ENCODE measurements at regions not wholly inside any gene's neighbourhood (a gene's known extent, or its start where the extent isn't known, plus 50 kb on each side); places are given as distances from the start of the nearest gene placed in this dataset.

GRCh38 chr16:48084826-48085225, 71.0 kb downstream of the ABCC12 start:
- no peaks in the 10 kb centered on the region for H4K20me1 ChIP-seq (ENCODE audit: insufficient read depth, low read length)
- no peak for TF ChIP-seq CTCF (IDR thresholded peaks at IDR 0.05; ENCODE audit: low read length)
- TF ChIP-seq EZH2 (IDR thresholded peaks at IDR 0.05; ENCODE audit: borderline replicate concordance, low read length), result no peak
- no peak overlapping the region for H3K4me3 ChIP-seq (ENCODE audit: low read depth, low read length, poor library complexity, severe bottlenecking)
- no peaks in the 10 kb centered on the region for H3K79me2 ChIP-seq (ENCODE audit: insufficient read depth, low read length)
- no peaks in the 10 kb centered on the region for H3F3A ChIP-seq (ENCODE audit: insufficient read depth, low read length)
- no peak overlapping the region for H3K9ac ChIP-seq (ENCODE audit: low read length)
- no peaks in the 10 kb centered on the region for H3K4me1 ChIP-seq (ENCODE audit: insufficient read depth, low read length, severe bottlenecking)
- no peaks in the 10 kb centered on the region for H3K9me3 ChIP-seq (ENCODE audit: low read length)
- H3K9me2 ChIP-seq (ENCODE audit: low read depth, low read length), result no peaks in the 10 kb centered on the region
- no peak overlapping the region for H2AFZ ChIP-seq (ENCODE audit: low read length)
- no peak overlapping the region for H3K27ac ChIP-seq (ENCODE audit: low read depth, low read length, poor library complexity, severe bottlenecking)
- 0 out of 2 replicates have a peak, but pooled peaks cover 4% of the 10 kb centered on the region for H3K27me3 ChIP-seq (ENCODE audit: insufficient read depth, low read length)
- H3K4me2 ChIP-seq (ENCODE audit: low read length), result no peak overlapping the region
- H3K36me3 ChIP-seq (ENCODE audit: insufficient read depth, low read length), result no peaks in the 10 kb centered on the region

- no peaks in the 10 kb centered on the region for H3K9me2 ChIP-seq (ENCODE audit: low read depth, low read length)
- no peaks in the 10 kb centered on the region for H3K36me3 ChIP-seq (ENCODE audit: insufficient read depth, low read length)
- no peaks in the 10 kb centered on the region for H4K20me1 ChIP-seq (ENCODE audit: insufficient read depth, low read length)
- no peaks in the 10 kb centered on the region for H3K4me1 ChIP-seq (ENCODE audit: insufficient read depth, low read length, severe bottlenecking)
- no peak overlapping the region for H3K4me2 ChIP-seq (ENCODE audit: low read length)
- no peak overlapping the region for H3K4me3 ChIP-seq (ENCODE audit: low read depth, low read length, poor library complexity, severe bottlenecking)
- no peaks in the 10 kb centered on the region for H3F3A ChIP-seq (ENCODE audit: insufficient read depth, low read length)
- H3K9me3 ChIP-seq (ENCODE audit: low read length), result no peaks in the 10 kb centered on the region
- 0 out of 2 replicates have a peak, but pooled peaks cover 4% of the 10 kb centered on the region for H3K27me3 ChIP-seq (ENCODE audit: insufficient read depth, low read length)
- no peak overlapping the region for H2AFZ ChIP-seq (ENCODE audit: low read length)
- no peak for TF ChIP-seq CTCF (IDR thresholded peaks at IDR 0.05; ENCODE audit: low read length)
- no peak for TF ChIP-seq EZH2 (IDR thresholded peaks at IDR 0.05; ENCODE audit: borderline replicate concordance, low read length)
- no peaks in the 10 kb centered on the region for H3K79me2 ChIP-seq (ENCODE audit: insufficient read depth, low read length)
- H3K27ac ChIP-seq (ENCODE audit: low read depth, low read length, poor library complexity, severe bottlenecking), result no peak overlapping the region
- no peak overlapping the region for H3K9ac ChIP-seq (ENCODE audit: low read length)
These were observed 73.3 kb downstream of the ABCC12 start for GRCh38 chr16:48082516-48082915.

- no peak for TF ChIP-seq EZH2 (IDR thresholded peaks at IDR 0.05; ENCODE audit: borderline replicate concordance, low read length)
- no peak for TF ChIP-seq CTCF (IDR thresholded peaks at IDR 0.05; ENCODE audit: low read length)
- Histone ChIP-seq H2AFZ (ENCODE audit: low read length) (no peak overlapping the region), H3K27me3 (ENCODE audit: insufficient read depth, low read length) (0 out of 2 replicates have a peak, but pooled peaks cover 4% of the 10 kb centered on the region), H3K4me2 (ENCODE audit: low read length) (no peak overlapping the region), H3K9ac (ENCODE audit: low read length) (no peak overlapping the region), H3K36me3 (ENCODE audit: insufficient read depth, low read length) (no peaks in the 10 kb centered on the region), H3K9me3 (ENCODE audit: low read length) (no peaks in the 10 kb centered on the region), H3K4me1 (ENCODE audit: insufficient read depth, low read length, severe bottlenecking) (no peaks in the 10 kb centered on the region), H3K4me3 (ENCODE audit: low read depth, low read length, poor library complexity, severe bottlenecking) (no peak overlapping the region), H4K20me1 (ENCODE audit: insufficient read depth, low read length) (no peaks in the 10 kb centered on the region), H3F3A (ENCODE audit: insufficient read depth, low read length) (no peaks in the 10 kb centered on the region), H3K27ac (ENCODE audit: low read depth, low read length, poor library complexity, severe bottlenecking) (no peak overlapping the region), H3K9me2 (ENCODE audit: low read depth, low read length) (no peaks in the 10 kb centered on the region), H3K79me2 (ENCODE audit: insufficient read depth, low read length) (no peaks in the 10 kb centered on the region)
These were observed 74.1 kb downstream of the ABCC12 start for GRCh38 chr16:48081656-48082055.

Measured in OCI-LY1 (cell line).